Spleen (tissue), 7 donors: ENCODE measurements at regions not wholly inside any gene's neighbourhood (a gene's known extent, or its start where the extent isn't known, plus 50 kb on each side); places are given as distances from the start of the nearest gene placed in this dataset.

ENCODE experiments used
- CTCF ChIP-seq, 11 experiments: fragments of 200-600 bp in 7 of 11; fragments of 450-650 bp in 4 of 11; sonication (generic) in 4 of 11; IDR thresholded peaks in 8 of 11; conservative IDR thresholded peaks in 3 of 11; 1 replicate in 7 of 11; 2 replicates in 4 of 11; pipeline versions ENCODE4 v1.4.0 to v1.8.0; 2016 to 2021; ENCODE audit warnings: antibody characterized with exemption in 11 of 11, inconsistent platforms in 4 of 11, mild to moderate bottlenecking in 1 of 11
- POLR2A ChIP-seq, 3 donors: fragments of 450-650 bp; IDR thresholded peaks; one replicate each; pipeline ENCODE4 v1.5.1; 2017; ENCODE audit warnings: antibody characterized with exemption in 3 of 3, mild to moderate bottlenecking in 1 of 3
- donor health status: DM: no; HTN: no; CAD: no; lungs with moderate emphysema.
- donor health status: DM: no; HTN: no; CAD: no.
- donor health status: DM: no; HTN: no; CAD: no.

- TF ChIP-seq CTCF (IDR thresholded peaks at IDR 0.05 in 8 of 11, conservative IDR thresholded peaks at IDR 0.05 in 3 of 11) (no peak), POLR2A (IDR thresholded peaks at IDR 0.05) (no peak)
Measured at GRCh38 chr17:53319947-53320346, 502.8 kb upstream of the KIF2B start.
